Superior temporal gyrus (tissue), 1 donor: ENCODE measurements at regions not wholly inside any gene's neighbourhood (a gene's known extent, or its start where the extent isn't known, plus 50 kb on each side); places are given as distances from the start of the nearest gene placed in this dataset.
"Not testable (repeated sequence)": the region's sequence is repeated elsewhere in the genome, so short reads cannot be mapped to it uniquely, and the experiment has no call there.

ENCODE experiments used
- DNase-seq: peaks from one replicate; pipeline ENCODE4 v3.0.0-alpha.2; 2016; ENCODE audit errors: extremely low spot score

DNA sequence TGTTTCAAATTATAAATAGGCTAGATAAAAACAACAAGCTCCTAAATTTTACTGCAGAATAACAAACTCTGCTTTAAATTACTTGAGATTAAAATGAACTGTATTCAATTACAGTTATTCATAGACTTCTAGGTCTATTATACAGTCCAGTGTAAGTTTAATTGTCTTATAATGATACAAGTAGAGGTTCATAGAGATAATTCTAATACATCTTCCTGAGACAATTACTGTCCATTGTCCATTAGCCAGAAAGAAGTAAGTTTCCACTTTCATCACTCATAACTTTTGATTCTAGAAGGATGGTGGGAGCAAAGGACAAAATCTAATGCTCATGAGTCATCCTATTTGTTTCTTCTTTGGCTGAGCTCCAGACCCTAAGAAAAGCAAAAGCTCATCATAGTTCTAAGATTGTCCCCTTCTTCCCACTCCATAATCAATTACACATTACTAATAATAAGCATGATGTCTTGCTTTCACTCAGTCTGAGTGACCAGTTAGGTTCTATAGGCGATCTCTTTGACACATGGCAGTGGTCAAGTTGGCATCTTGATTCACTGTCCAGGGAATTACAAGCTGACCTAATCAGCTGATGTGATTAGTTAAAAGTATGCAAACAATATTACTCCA is 502.5 kb upstream of the IZUMO3 start:
- no peak for DNase-seq

GRCh38 chr9:25045469-25045868 is 499.8 kb upstream of the IZUMO3 start:
- DNase-seq = not testable (repeated sequence)

DNA sequence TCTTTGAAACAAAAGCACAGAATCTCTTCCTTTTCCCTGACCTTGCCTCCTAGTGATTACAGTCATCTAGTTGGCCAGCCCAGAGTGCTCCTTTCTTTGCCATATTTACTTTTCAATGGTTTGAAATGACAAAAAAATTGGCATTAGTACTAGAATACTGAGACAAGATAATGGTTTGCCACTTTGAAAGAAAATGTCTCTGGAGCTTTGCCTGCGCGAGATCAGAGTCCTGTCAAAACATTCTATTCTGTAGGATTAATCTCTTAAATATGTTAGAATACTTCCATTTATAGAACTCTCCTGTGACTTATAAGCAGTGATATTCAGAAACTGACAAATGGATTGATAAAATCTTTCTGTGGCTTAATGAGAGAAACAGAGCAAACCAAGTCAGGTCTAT is 484.0 kb upstream of the IZUMO3 start:
- no peak for DNase-seq

- no peak for DNase-seq
Observed at GRCh38 chr9:25025686-25026085, 480.0 kb upstream of the IZUMO3 start.

- no peak for DNase-seq
Observed at GRCh38 chr9:25025156-25025555, 479.5 kb upstream of the IZUMO3 start.

- DNase-seq = no peak
Observed at GRCh38 chr9:25017779-25018178, 472.1 kb upstream of the IZUMO3 start.

DNA sequence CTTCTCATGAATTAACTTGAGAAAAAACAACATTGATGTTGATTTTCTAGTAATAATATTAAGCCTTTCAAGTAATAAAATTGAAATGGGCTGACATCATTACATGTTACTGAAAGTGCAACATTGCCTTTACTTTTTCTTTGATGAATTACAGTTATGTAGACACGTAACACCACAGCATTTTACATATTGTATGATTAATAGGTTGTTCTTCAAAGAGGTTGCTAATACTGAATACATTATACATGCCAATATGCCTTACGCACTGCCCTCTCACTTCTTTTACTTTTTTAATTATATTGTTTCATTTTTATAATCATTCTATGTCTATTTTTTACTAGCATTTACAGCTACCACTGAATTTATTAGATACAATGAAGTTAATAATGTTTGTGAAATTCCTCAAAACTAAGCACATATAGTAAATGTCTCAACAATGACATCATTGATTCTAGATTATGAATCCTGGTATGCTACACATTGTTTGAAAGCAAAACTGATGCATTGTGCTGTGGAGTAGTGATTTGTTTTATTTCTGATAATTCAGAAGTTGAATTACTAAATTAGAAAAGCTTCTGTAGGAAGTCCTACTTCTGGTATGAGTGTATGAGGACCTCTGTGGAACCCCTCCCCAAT is 464.4 kb upstream of the IZUMO3 start:
- no peak for DNase-seq

- DNase-seq = no peak
Observed at GRCh38 chr9:25003686-25004085, 458.0 kb upstream of the IZUMO3 start.

DNA sequence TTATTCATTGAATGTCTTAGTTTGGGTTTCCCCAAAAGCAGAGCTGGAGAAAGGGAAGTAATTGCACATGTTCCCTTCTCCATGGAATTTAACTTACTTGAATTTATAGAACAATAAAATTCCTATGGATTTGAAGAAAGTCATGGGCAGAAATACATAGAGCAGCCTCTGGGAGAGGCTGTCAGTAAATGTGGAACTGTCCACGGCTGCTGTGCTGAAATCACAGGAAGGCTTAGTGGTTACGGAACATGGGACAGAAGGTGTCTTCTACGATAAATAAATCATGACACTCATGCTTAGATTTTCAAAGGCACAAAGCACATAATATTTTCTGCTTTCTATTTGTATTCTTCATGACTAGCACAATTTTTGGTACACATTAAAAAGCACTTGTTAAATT is 440.6 kb upstream of the IZUMO3 start:
- no peak for DNase-seq

DNA sequence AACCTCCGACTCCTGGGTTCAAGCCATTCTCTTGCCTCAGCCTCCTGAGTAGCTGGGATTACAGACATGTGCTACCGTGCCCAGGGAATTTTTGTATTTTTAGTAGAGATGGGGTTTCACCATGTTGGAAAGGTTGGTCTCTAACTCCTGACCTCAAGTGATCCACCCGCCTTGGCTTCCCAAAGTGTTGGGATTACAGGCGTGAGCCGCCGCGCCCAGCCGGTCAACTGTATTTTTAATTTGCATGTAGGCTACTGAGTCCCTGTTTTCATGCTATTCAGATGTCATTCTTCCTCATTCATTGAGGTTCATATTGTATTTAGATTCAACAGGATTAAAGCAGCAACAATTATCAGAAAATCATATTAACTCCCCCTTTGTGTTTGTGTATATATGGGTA is 425.1 kb upstream of the IZUMO3 start:
- not testable (repeated sequence) for DNase-seq

DNA sequence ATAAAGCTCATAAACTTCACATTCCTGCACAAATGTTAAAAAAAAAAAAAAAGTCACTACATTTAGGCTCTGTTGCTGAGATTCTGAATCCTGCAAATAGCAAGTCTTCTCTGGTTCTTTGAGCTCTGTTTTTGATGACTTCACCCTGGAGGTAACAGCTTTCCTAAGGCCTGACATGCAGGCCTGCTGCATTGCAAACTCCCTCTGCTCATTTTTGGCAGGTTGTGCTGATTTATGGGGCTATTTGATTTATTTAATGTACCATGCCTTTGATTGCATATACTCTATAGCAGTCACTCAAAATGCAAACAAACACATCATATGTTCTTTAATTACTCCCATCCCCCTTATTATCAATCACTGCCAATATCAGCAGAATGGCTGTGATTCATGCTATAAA is 416.1 kb upstream of the IZUMO3 start:
- DNase-seq = no peak

DNA sequence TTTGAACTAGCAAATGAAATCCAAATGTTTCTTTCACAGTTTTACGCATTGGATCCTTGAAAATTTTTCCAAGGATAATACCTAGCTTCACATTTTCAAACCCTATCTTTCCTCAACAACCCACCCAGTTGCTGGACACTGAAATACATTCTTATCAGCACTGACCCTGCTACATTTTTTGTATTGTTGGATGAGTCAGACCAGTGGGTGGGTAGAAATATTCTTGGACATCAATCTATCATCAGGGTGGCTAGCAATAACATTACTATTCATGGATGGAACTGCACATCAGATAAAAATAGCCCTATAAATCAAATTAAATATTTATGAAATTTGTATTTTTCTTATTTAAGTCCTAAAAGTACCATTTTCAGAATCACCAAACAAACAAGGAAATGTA is 407.4 kb upstream of the IZUMO3 start:
- no peak for DNase-seq

DNA sequence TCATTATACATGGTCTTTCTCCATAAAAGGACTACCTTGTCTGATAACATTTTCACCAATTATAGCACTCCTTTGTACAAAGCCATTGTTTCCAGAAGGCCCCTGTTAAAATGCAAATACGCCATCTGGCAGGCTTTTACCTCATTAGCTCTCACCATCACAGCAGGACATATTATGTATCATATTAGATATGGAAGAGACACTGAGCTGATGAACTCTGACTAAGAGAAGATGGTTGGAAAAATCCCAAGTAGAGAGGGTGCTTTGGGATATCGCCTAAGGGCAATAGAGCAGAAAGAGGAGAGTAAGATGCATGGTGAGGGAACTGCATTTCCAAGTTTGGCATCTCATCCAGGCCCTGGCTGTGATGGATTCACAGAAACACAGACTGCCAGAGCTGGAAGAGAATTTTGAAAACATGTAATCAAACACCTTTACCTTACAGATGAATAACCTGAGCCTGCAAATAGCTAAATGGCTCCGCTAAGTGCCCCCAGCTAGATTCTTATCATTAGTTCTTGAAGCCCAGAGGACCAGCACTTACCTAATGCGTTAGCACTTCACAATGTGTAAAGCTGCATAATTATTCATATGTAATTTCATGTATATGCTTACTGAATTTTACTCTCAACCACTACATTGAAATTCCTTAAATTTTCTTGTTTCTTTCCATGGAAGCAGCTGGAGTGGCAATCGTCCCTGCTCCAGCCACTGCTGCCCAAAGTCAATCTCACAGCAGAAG is 393.6 kb upstream of the IZUMO3 start:
- no peak for DNase-seq

- DNase-seq = no peak
Observed at GRCh38 chr9:24936117-24936516, 390.4 kb upstream of the IZUMO3 start.

DNA sequence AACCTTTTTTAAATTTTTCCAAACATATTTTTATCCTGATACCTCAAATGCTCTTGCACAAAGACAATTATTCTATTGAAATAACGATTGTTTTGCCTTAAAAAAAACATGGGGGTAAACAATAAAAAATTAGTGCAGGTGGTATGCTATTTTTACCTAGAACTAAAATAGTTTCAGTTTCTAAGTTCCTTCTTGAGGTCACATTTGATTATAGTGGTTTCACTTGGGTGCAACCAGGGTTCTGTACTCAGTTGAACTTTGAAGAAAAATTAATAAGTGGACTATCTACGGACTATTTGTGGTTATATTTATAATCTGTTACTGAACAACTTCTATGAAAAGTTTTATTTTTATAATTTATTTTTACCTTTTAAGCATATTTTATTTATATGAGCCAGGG is 387.1 kb upstream of the IZUMO3 start:
- no peak for DNase-seq

GRCh38 chr9:24931894-24932293 is 386.2 kb upstream of the IZUMO3 start:
- DNase-seq = no peak

DNA sequence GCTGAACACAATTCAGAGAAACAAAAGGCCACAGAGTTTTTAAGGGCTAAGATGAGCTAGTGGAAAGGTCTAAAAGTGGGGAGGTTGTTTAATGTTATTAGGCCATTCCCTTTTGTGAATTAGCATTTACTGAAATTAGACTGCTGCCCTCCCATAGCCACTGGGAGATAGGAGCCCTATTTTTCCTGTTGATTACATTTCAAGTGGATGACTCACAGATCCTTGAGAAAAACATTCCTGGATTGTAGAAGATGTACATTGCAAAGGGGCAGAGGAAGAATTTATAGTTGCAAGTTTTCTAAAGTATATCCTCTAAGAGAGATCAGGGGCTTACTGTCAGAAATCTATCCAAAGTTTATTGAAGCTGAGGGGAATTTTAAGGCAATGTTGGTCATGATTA is 367.1 kb upstream of the IZUMO3 start:
- DNase-seq = no peak

DNA sequence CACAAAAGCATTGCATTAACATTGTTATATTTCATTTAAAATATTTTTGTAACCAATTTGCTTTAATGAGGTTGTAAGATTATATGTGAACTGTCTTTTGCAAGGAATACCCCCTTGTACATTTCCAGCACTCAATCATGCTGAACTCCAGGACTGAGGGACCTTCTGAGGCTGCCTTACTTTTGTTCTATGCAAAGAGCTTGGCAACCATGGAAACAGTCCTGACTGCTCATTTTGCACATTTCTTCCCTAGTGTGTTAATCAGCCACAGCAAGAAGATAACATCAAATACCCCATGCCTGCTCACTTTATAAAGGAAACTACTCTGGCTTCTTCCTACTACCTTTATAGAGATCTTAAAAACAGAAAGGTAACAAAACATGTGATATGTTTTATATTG is 355.6 kb upstream of the IZUMO3 start:
- no peak for DNase-seq

- DNase-seq = no peak
Observed at GRCh38 chr9:24900179-24900578, 354.5 kb upstream of the IZUMO3 start.

- no peak for DNase-seq
Observed at GRCh38 chr9:24899463-24899862, 353.8 kb upstream of the IZUMO3 start.

- DNase-seq = no peak
Observed at GRCh38 chr9:24897826-24898225, 352.1 kb upstream of the IZUMO3 start.

GRCh38 chr9:24881361-24881760 is 335.7 kb upstream of the IZUMO3 start:
- no peak for DNase-seq

DNA sequence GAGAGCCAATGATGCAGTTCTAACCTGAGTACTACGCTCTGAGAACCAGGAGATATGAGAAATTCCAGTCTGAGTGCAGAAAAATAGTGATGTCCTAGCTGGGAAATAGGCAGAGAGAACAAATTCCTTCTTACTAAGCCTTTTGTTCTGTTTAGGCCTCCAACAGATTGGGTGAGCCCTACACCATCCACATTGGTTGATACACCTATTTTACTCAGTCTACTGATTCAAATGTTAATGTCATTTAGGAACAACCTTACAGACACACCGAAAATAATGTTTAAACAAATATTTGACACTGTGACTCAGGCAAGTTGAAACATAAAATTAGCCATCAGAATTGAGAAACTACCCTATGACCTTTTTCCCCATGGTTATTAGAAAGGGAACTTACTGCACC is 333.9 kb upstream of the IZUMO3 start:
- no peak for DNase-seq
